NCI-H2107 (cell line): ENCODE measurements at regions not wholly inside any gene's neighbourhood (a gene's known extent, or its start where the extent isn't known, plus 50 kb on each side); places are given as distances from the start of the nearest gene placed in this dataset.

Experiments used
- DNase-seq: peaks from one replicate; lab custom pipeline; 2025; lab: John Stamatoyannopoulos, UW

DNA sequence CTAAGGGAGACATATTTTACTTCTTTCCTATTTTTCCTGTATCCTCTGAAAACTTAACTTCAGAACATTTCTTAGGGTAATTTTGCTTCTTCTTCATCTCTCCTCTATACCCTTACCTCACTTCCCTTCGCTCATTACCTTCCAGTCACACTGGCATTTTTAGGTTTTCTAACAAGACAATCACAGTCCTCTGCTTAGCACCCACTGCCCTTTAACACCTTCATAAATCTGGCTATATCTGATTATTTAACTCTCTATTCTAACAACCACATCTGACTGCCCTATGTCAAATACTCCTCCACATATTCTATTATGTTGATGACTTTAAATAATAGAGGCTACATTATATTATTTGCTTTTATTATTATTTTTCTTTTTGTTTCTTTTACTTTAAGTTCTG is 1058.0 kb upstream of the CNTN5 start:
- DNase-seq, result no peak

DNA sequence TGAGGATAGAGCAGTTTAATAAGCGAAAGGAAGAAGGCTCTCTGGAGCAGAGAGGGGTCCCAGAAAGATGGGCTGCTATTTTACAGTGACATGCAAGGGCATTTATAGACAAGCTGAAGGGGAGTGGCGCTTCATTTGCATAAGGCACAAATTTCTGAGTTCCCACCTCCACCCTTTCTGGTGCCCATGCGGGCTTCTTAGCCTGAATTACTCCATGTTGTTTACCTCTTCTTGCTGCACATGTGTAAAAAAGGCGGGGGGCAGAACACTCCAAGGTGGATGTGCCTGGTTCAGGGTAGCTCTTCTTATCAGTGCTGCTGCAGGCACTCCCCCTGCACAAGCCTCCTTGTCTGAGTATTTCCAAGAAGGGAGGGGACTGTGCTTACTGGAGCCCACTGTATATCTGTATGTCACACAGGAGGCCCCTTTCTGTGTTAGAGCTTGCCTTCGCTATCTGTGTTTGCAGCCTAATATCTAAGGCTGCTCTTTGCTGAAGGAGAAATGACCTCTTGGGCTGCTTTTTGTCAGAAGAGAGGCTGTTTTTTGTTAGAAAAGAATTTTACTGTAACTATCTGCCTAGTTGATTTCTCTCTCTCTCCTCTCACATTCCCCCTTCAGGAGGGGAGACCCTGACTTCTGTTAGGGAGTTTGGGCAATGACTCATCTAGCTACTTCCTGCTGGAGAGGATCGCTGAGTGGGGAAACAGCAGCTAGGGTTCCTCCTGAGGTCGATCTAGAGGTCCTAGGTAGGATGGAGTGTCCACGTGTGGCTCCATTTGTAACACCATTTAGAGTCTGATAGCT is 1057.0 kb upstream of the CNTN5 start:
- DNase-seq, result no peak

DNA sequence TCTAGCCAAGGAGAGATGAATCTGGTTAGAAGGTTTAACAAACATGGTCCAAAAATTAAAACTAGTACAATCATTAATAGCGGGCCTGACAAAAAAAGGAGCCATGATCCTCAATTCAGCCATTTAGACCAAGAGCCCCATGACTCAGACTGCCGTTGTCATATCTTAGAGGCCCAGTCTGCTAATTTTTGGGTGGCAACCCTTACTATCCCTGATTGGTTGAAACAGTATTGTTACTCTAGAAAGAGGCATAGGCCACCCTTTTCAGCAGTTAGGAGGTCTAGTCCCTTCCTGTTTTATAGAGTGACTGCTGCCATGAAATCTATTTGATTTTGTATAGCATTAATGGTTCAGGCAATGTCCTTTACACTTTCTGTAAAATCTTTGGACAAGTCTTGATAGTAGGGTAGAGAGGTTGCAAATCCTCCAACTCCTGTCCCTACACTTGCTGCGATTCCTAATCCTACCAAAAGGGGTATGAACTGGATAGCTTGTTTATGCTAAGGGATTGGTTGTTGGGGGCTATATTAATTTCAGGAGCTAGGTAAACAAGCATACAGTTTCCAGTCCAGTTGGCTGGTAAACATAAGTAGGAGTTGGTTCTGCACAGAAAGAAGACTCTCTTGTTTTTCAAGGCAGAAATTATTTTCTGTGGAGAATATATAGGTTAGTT is 1056.3 kb upstream of the CNTN5 start:
- DNase-seq, result no peak

DNA sequence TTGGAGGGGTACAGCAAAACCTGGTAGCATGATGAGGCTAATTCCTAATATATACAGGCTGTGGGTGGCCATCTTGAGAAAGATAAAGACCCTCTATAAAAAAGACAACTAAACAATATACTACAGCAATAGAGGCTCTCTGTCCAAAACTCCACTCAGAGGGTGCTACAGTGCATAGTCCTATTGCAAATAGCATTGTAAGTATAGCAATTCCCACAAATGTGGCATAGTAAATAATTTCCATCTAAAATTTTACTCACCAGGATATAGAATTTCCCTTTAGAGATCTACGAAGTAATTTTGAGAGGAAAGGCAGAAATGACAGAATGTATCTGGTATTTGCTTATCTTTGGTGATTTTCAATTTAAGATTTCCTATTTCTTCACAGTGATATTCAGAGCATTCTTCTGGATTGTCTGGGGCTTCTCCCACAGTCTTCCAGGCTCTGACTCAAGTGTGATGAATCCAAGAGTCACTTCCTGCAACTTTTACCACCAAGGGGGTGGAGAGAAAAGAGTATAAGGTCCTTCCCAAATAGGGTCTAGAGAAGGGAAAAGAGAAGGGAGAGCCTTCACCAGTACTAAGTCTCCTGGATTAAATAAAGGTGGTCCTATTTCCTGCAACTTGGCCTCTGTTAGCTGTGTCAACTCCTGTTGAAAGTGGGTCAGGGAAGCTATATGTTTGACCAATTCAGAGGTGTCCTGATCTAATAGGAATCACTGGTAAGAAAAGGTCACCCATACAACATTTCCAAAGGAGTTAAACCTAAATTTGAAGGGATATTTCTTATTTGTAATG is 1054.7 kb upstream of the CNTN5 start:
- no peak for DNase-seq

- DNase-seq, result no peak
Observed at GRCh38 chr11:97966901-97967300, 1053.8 kb upstream of the CNTN5 start.

- no peak for DNase-seq
Observed at GRCh38 chr11:97968071-97968470, 1052.7 kb upstream of the CNTN5 start.

DNA sequence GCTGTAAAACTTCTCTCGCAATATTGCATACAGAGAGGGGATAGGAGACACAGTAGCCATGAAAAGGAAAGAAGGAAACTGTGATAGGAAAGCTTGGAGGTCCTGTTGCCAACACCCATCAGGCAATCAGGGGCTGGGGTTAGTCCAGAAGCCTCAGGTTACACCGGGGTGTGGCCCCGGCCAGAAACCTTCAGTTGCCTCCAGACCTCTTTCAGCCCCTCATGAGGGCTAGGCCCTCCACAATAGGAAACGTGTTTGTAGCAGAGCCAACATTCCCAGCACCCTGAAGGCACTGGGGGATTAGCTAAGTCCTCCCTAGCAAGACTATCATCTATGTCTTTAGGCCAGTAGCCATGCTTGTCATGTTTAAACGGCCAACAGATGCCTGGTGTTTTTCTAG is 1048.0 kb upstream of the CNTN5 start:
- DNase-seq, result no peak

GRCh38 chr11:97973352-97973857 is 1047.3 kb upstream of the CNTN5 start:
- no peak for DNase-seq

- no peak for DNase-seq
Observed at GRCh38 chr11:97974798-97975498, 1045.8 kb upstream of the CNTN5 start.

DNA sequence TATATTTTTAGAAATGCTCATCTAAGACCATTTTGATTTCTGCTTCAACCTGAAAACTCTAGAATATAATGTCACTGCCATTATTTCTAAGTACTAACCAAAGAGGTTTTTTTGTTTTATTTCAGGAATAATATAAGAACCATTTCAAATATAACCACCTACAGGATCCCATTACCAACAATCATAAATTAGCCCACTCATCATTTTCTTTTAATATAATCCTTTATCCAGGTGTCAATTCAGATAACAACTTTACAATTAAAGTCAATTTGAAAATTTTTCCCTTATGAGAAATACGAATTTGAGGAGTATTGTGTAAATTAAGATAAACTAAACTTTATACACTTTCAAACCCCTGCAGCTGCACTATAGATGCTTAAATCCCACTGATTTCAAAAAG is 1043.0 kb upstream of the CNTN5 start:
- no peak for DNase-seq

DNA sequence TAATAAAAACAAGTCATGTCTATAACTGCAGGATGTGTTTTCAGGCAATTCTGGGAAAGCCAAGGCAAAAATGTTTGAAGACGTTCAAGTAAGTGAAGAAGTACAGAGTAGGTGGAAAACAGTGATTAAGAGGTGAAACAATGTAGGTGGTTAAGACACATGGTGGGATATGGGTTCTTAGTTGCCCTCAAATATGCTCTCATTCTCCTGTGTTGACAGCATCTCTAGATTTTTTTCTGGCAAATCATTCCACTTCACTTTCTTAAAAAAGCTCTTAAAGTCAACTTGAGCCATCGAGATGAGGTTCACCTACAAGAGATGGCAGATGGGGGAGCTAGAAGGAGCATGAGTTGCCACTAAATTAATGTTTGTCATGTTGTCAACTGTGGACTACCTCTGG is 1041.0 kb upstream of the CNTN5 start:
- no peak for DNase-seq

DNA sequence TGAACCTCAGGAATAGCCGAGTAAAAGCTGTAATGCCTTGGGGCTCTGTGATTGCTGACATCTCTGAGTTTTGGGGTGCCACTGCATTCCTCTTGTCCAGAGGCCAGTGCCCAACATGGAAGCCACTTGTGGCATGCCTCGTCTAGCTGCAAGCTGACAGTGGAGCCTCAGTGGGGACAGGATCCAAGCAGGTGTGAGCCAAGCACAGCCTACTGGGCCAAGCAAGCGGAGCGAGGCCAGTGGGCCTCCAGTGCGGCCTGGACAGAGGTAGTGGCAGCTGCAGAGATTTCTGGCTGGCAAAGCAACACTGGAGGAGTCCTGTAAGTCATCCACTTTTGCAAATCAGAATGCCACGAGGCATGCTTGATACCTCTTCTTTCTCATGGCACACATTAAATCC is 1038.2 kb upstream of the CNTN5 start:
- DNase-seq, result no peak

DNA sequence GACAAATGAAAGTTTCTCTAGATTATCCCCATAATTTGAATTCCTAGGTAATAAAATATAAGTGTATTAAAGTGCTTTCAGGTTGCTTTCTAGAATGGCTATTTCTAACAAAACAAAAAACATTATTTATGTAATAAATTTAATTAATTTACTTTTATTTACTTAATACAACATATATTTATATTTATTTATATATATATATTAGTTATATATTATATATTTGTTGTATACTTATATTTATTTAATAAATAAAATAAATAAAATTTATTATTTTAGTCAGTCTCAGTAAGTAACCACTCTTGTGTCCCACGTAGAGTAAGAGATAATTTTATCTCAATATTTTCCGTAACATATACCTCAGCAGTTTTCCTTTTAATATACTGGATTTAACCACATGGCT is 1031.6 kb upstream of the CNTN5 start:
- DNase-seq, result no peak

DNA sequence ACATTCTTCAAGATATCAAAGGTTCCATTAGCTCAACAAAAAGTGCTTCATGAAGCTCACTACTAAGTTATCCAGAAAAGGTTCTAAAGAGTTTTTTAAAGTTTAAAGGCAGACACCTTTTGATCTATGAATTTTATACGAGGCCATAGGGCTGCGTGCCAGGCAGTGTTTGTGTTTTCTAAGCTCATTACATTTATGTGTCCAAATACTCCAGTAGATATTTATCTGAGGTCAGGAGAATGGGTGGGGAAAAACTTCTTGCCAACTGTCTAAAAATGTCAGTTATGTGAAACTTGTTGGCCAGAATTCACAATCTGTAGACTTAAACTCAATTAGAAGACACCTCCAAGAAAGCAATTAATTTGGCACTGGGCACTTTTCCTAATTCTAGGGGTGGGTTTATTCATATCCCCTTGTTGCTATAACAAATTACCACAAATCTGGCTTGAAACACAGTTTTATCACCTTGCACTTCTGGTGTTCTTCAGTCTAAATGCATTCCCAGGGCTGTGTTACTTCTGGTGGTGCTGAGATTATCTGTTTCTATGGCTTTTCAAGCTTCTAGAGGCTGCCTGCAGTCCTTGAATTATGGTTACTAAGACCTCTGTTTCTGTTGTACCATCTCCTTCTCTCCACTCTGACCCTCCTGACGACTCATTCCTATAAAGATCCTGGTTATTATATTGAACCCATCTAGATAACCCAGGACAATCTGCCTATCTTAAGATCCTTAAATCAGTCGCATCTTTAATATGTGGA is 1030.4 kb upstream of the CNTN5 start:
- no peak for DNase-seq

DNA sequence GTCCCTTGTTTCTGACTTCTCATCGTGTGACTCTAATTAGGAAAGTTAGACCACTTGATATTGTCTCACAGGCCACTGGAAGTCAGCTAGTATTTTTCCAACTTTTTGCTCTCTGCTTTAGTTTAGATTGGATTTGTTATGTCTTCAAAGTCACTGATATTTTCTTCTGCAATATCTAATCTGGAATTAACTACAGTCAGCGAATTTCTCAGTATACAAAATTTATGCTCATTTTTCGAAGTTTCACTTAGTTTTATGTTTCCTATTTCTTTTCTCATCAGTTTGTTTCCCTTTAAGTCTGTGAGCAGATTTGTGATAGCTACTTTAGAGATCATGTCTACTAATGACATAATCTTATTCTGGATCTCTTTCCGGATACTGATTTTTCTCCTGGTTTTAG is 1027.2 kb upstream of the CNTN5 start:
- DNase-seq, result no peak

DNA sequence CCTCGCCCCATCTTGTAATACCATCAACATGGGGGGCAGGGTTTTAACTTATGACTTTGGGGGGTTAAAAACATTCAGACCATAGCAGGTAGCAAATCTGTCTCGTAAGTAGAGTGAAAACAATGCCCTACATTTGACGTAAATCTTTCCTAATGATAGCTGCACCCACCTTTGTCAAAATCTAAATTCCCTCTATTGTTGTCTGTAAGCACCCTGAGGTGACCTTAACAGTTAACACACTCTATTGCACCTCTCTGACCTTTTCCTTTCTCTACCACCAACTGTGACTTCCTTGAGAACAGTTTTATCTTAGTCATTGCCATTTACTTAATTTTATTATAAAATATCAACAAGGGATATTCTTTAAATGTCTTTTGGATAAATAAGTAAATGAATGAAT is 1024.9 kb upstream of the CNTN5 start:
- DNase-seq, result no peak

DNA sequence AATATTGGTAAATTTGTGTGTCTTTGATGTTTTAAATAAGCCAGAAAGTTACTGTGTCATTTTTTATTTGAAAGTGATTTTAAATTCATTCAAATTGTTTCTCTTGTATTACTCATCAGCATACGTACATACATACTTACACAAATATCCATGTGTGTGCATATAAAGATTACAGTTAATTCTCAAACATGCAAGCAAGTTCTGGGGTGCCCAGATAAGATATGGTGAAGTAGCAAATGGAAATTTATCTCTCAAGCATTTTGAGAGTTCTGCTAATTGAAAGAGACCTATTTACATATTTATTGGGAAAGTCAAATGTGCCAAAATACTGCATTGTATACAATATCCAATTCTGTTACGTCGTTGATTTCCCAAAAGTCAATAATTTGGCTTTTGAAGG is 1024.0 kb upstream of the CNTN5 start:
- DNase-seq, result no peak

DNA sequence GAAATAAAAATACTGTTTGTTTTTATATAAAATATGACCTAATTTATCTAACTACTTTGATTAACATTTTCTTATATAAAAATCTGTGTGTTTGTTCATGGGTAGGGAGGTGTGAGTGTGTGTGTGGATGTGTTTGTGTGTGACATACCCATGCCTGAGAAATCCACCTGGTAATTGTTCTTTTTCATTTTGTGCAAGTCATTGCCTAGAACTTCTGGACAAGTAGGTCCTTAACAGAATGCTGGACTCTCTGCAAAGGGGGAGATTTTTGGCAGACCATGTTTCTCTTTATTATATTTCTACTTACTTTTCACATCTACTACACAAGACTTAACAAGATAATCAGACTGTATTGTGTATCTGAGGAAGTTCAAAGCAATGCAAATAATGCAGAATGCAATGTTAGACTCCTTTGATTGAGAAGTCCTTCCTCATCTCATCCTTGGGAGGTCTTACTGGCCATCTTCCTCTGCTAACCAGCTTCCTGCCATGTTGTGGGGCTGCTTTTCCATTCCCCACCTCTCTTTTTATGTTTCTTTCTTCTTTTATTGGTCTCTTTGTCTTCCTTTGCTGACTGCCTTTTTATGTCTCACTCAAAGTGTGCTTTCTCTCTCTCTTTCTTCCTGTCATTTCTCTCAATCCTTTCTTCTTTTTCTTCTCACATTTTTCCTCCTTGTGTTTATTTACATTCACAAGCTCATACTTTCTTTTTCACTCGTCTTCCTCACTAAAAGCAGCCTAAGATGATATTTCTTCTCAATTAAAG is 1017.0 kb upstream of the CNTN5 start:
- DNase-seq, result no peak

DNA sequence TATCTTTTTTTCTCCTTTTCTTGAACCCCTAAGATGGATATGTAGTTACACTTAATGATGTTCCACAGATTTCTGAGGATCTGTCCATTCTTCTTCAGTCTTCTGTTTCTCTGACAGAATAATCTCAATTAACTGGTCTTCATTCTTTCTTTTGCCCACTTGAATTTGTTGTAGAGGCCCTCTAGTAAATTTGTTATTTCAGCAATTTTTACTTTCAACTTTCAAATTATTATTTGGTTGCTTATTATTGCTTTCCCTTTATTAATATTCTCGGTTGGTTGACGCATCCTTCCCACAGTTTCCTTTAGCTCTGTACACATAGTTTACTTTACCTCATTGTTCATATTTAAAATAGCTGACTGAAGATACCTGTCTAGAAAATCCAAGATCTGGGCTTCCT is 1013.7 kb upstream of the CNTN5 start:
- DNase-seq, result no peak

- no peak for DNase-seq
Observed at GRCh38 chr11:98027652-98028051, 993.1 kb upstream of the CNTN5 start.

- DNase-seq, result no peak
Observed at GRCh38 chr11:98029832-98030231, 990.9 kb upstream of the CNTN5 start.
